Stomach (tissue), 4 donors: ENCODE measurements at regions not wholly inside any gene's neighbourhood (a gene's known extent, or its start where the extent isn't known, plus 50 kb on each side); places are given as distances from the start of the nearest gene placed in this dataset.

ENCODE experiments used
- EP300 ChIP-seq: sonication (generic); formaldehyde crosslinking; IDR thresholded peaks from one replicate; pipeline ENCODE4 v1.6.1; 2017; ENCODE audit warnings: antibody characterized with exemption
- POLR2AphosphoS5 ChIP-seq, 3 donors: sonication (generic); formaldehyde crosslinking; IDR thresholded peaks; one replicate each; pipeline ENCODE4 v1.6.1; 2016; ENCODE audit warnings: antibody characterized with exemption in 3 of 3
- TF ChIP-seq, protein P1 (sequence below), 7 experiments: fragments of 450-650 bp in 4 of 7; fragments of 200-600 bp in 3 of 7; sonication (generic) in 3 of 7; IDR thresholded peaks; one replicate each; pipeline ENCODE4 v1.5.1; 2016 to 2019; ENCODE audit warnings: antibody characterized with exemption in 7 of 7, control low read depth in 2 of 7, mild to moderate bottlenecking in 1 of 7

DNA sequence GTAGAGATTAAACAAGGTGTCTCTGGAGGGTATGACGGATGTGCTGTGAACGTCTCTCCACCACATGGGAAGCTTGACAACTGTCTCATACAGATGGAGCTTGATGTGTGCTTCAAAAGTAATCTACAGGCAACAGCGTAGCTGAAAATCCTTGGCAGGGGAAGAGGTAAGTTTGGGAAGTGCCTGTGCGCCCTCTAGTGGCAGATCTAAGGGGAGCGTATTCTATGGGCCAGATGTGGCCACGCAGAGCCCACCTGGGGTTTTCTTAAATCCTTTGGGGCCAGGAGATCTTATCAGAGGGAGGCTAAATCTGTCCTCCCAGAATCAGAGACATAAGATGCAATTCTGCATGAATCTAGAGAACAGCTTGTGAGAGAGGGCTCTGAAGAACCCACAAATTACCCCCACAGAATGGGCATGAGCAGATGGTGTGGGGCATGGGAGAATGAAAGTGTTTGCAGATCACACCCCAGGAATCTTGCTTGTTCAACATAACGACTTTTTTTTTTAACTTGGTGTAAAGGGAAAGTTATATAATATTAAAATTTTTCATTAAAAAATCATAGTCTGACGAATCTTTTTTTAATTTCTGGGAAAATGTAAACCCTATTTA is 91.2 kb upstream of the MPP7 start:
- TF ChIP-seq, protein P1, sequence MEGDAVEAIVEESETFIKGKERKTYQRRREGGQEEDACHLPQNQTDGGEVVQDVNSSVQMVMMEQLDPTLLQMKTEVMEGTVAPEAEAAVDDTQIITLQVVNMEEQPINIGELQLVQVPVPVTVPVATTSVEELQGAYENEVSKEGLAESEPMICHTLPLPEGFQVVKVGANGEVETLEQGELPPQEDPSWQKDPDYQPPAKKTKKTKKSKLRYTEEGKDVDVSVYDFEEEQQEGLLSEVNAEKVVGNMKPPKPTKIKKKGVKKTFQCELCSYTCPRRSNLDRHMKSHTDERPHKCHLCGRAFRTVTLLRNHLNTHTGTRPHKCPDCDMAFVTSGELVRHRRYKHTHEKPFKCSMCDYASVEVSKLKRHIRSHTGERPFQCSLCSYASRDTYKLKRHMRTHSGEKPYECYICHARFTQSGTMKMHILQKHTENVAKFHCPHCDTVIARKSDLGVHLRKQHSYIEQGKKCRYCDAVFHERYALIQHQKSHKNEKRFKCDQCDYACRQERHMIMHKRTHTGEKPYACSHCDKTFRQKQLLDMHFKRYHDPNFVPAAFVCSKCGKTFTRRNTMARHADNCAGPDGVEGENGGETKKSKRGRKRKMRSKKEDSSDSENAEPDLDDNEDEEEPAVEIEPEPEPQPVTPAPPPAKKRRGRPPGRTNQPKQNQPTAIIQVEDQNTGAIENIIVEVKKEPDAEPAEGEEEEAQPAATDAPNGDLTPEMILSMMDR (IDR thresholded peaks at IDR 0.05), result peak in 5 of 7 experiments; percentile 59 to 92 (median 80)
- TF ChIP-seq POLR2AphosphoS5 (IDR thresholded peaks at IDR 0.05), result no peak
- TF ChIP-seq EP300, result no peak
